ENCODE measurements at regions not wholly inside any gene's neighbourhood (a gene's known extent, or its start where the extent isn't known, plus 50 kb on each side); places are given as distances from the start of the nearest gene placed in this dataset.

- Histone ChIP-seq H3K9me3 (ENCODE audit: control insufficient read depth in 2 of 2, insufficient read depth in 1 of 2, low read depth in 1 of 2, low read length in 1 of 2) (no peaks in the 10 kb centered on the region), H3K27me3 (ENCODE audit: control insufficient read depth in 1 of 2, insufficient read depth in 2 of 2, low read length in 2 of 2) (no peaks in the 10 kb centered on the region), H3K4me3 (ENCODE audit: low read depth in 1 of 2, low read length in 2 of 2) (no peak overlapping the region), H3K4me1 (ENCODE audit: control insufficient read depth in 2 of 2, insufficient read depth in 2 of 2, low read length in 1 of 2) (no peaks in the 10 kb centered on the region), H3K27ac (ENCODE audit: low read depth in 2 of 2, low read length in 1 of 2) (no peak overlapping the region), H3K36me3 (ENCODE audit: control insufficient read depth in 2 of 2, insufficient read depth in 2 of 2, low read length in 1 of 2) (no peaks in the 10 kb centered on the region)
- WGBS, 2 donors: 44 to 67% methylated on average over 1 of the region's 1 CpG
Observed at GRCh38 chr3:107211608-107212007, 165.6 kb upstream of the CCDC54 start.

GRCh38 chr3:107212618-107213017, 164.6 kb upstream of the CCDC54 start:
- 34 to 56% methylated on average over 3 of the region's 3 CpGs for WGBS, 2 donors
- Histone ChIP-seq H3K36me3 (ENCODE audit: control insufficient read depth in 2 of 2, insufficient read depth in 2 of 2, low read length in 1 of 2) (no peaks in the 10 kb centered on the region), H3K27ac (ENCODE audit: low read depth in 2 of 2, low read length in 1 of 2) (no peak overlapping the region), H3K9me3 (ENCODE audit: control insufficient read depth in 2 of 2, insufficient read depth in 1 of 2, low read depth in 1 of 2, low read length in 1 of 2) (no peaks in the 10 kb centered on the region), H3K4me1 (ENCODE audit: control insufficient read depth in 2 of 2, insufficient read depth in 2 of 2, low read length in 1 of 2) (no peaks in the 10 kb centered on the region), H3K27me3 (ENCODE audit: control insufficient read depth in 1 of 2, insufficient read depth in 2 of 2, low read length in 2 of 2) (no peaks in the 10 kb centered on the region), H3K4me3 (ENCODE audit: low read depth in 1 of 2, low read length in 2 of 2) (no peak overlapping the region)

- Histone ChIP-seq H3K9me3 (ENCODE audit: control insufficient read depth in 2 of 2, insufficient read depth in 1 of 2, low read depth in 1 of 2, low read length in 1 of 2) (no peaks in the 10 kb centered on the region), H3K36me3 (ENCODE audit: control insufficient read depth in 2 of 2, insufficient read depth in 2 of 2, low read length in 1 of 2) (no peaks in the 10 kb centered on the region), H3K27me3 (ENCODE audit: control insufficient read depth in 1 of 2, insufficient read depth in 2 of 2, low read length in 2 of 2) (no peaks in the 10 kb centered on the region), H3K27ac (ENCODE audit: low read depth in 2 of 2, low read length in 1 of 2) (no peak overlapping the region), H3K4me1 (ENCODE audit: control insufficient read depth in 2 of 2, insufficient read depth in 2 of 2, low read length in 1 of 2) (no peaks in the 10 kb centered on the region), H3K4me3 (ENCODE audit: low read depth in 1 of 2, low read length in 2 of 2) (no peak overlapping the region)
- 78 to 84% methylated on average over 6 of the region's 6 CpGs for WGBS, 2 donors
Observed at GRCh38 chr3:107213044-107213669, 164.1 kb upstream of the CCDC54 start.

GRCh38 chr3:107216229-107216628, 161.0 kb upstream of the CCDC54 start:
- Histone ChIP-seq H3K27ac (ENCODE audit: low read depth in 2 of 2, low read length in 1 of 2) (no peak overlapping the region), H3K4me1 (ENCODE audit: control insufficient read depth in 2 of 2, insufficient read depth in 2 of 2, low read length in 1 of 2) (no peaks in the 10 kb centered on the region), H3K27me3 (ENCODE audit: control insufficient read depth in 1 of 2, insufficient read depth in 2 of 2, low read length in 2 of 2) (no peaks in the 10 kb centered on the region), H3K36me3 (ENCODE audit: control insufficient read depth in 2 of 2, insufficient read depth in 2 of 2, low read length in 1 of 2) (no peaks in the 10 kb centered on the region), H3K4me3 (ENCODE audit: low read depth in 1 of 2, low read length in 2 of 2) (no peak overlapping the region), H3K9me3 (ENCODE audit: control insufficient read depth in 2 of 2, insufficient read depth in 1 of 2, low read depth in 1 of 2, low read length in 1 of 2) (no peaks in the 10 kb centered on the region)
- WGBS, 2 donors: 87 to 89% methylated on average over 5 of the region's 5 CpGs

- Histone ChIP-seq H3K36me3 (ENCODE audit: control insufficient read depth in 2 of 2, insufficient read depth in 2 of 2, low read length in 1 of 2) (no peaks in the 10 kb centered on the region), H3K27ac (ENCODE audit: low read depth in 2 of 2, low read length in 1 of 2) (peak overlapping the region in 1 of 2 donors; percentile 48)
- 38 to 68% methylated on average over 3 of the region's 3 CpGs for WGBS, 2 donors
Observed at GRCh38 chr3:107216711-107217110, 160.5 kb upstream of the CCDC54 start.

GRCh38 chr3:107217172-107217571, 160.1 kb upstream of the CCDC54 start:
- H3K4me1 ChIP-seq (ENCODE audit: control insufficient read depth in 2 of 2, insufficient read depth in 2 of 2, low read length in 1 of 2): no peaks in the 10 kb centered on the region
- H3K4me3 ChIP-seq (ENCODE audit: low read depth in 1 of 2, low read length in 2 of 2): no peak overlapping the region
- H3K9me3 ChIP-seq (ENCODE audit: control insufficient read depth in 2 of 2, insufficient read depth in 1 of 2, low read depth in 1 of 2, low read length in 1 of 2): no peaks in the 10 kb centered on the region
- H3K27me3 ChIP-seq (ENCODE audit: control insufficient read depth in 1 of 2, insufficient read depth in 2 of 2, low read length in 2 of 2): no peaks in the 10 kb centered on the region
- no peaks in the 10 kb centered on the region for H3K36me3 ChIP-seq (ENCODE audit: control insufficient read depth in 2 of 2, insufficient read depth in 2 of 2, low read length in 1 of 2)
- 57 to 61% methylated on average over 5 of the region's 5 CpGs for WGBS, 2 donors
- peak overlapping the region in 1 of 2 donors; percentile 48 for H3K27ac ChIP-seq (ENCODE audit: low read depth in 2 of 2, low read length in 1 of 2)

More at GRCh38 chr3:107216711-107217110, 160.5 kb upstream of the CCDC54 start:
- H3K4me3 ChIP-seq (ENCODE audit: low read depth in 1 of 2, low read length in 2 of 2): no peak overlapping the region
- no peaks in the 10 kb centered on the region for H3K9me3 ChIP-seq (ENCODE audit: control insufficient read depth in 2 of 2, insufficient read depth in 1 of 2, low read depth in 1 of 2, low read length in 1 of 2)
- H3K4me1 ChIP-seq (ENCODE audit: control insufficient read depth in 2 of 2, insufficient read depth in 2 of 2, low read length in 1 of 2): no peaks in the 10 kb centered on the region
- no peaks in the 10 kb centered on the region for H3K27me3 ChIP-seq (ENCODE audit: control insufficient read depth in 1 of 2, insufficient read depth in 2 of 2, low read length in 2 of 2)

- no peaks in the 10 kb centered on the region for H3K9me3 ChIP-seq (ENCODE audit: control insufficient read depth in 2 of 2, insufficient read depth in 1 of 2, low read depth in 1 of 2, low read length in 1 of 2)
- WGBS, 2 donors: 87 to 89% methylated on average over 5 of the region's 5 CpGs
- no peaks in the 10 kb centered on the region for H3K36me3 ChIP-seq (ENCODE audit: control insufficient read depth in 2 of 2, insufficient read depth in 2 of 2, low read length in 1 of 2)
- H3K27me3 ChIP-seq (ENCODE audit: control insufficient read depth in 1 of 2, insufficient read depth in 2 of 2, low read length in 2 of 2): no peaks in the 10 kb centered on the region
- no peak overlapping the region for H3K27ac ChIP-seq (ENCODE audit: low read depth in 2 of 2, low read length in 1 of 2)
- H3K4me3 ChIP-seq (ENCODE audit: low read depth in 1 of 2, low read length in 2 of 2): no peak overlapping the region
- H3K4me1 ChIP-seq (ENCODE audit: control insufficient read depth in 2 of 2, insufficient read depth in 2 of 2, low read length in 1 of 2): no peaks in the 10 kb centered on the region
Observed at GRCh38 chr3:107218864-107219269, 158.4 kb upstream of the CCDC54 start.

- no peaks in the 10 kb centered on the region for H3K9me3 ChIP-seq (ENCODE audit: control insufficient read depth in 2 of 2, insufficient read depth in 1 of 2, low read depth in 1 of 2, low read length in 1 of 2)
- no peaks in the 10 kb centered on the region for H3K4me1 ChIP-seq (ENCODE audit: control insufficient read depth in 2 of 2, insufficient read depth in 2 of 2, low read length in 1 of 2)
- no peaks in the 10 kb centered on the region for H3K36me3 ChIP-seq (ENCODE audit: control insufficient read depth in 2 of 2, insufficient read depth in 2 of 2, low read length in 1 of 2)
- H3K4me3 ChIP-seq (ENCODE audit: low read depth in 1 of 2, low read length in 2 of 2): no peak overlapping the region
- 88 to 100% methylated on average over 1 of the region's 1 CpG for WGBS, 2 donors
- H3K27me3 ChIP-seq (ENCODE audit: control insufficient read depth in 1 of 2, insufficient read depth in 2 of 2, low read length in 2 of 2): no peaks in the 10 kb centered on the region
- no peak overlapping the region for H3K27ac ChIP-seq (ENCODE audit: low read depth in 2 of 2, low read length in 1 of 2)
Observed at GRCh38 chr3:107220538-107220937, 156.7 kb upstream of the CCDC54 start.

- Histone ChIP-seq H3K4me3 (ENCODE audit: low read depth in 1 of 2, low read length in 2 of 2) (no peak overlapping the region), H3K9me3 (ENCODE audit: control insufficient read depth in 2 of 2, insufficient read depth in 1 of 2, low read depth in 1 of 2, low read length in 1 of 2) (no peaks in the 10 kb centered on the region), H3K4me1 (ENCODE audit: control insufficient read depth in 2 of 2, insufficient read depth in 2 of 2, low read length in 1 of 2) (no peaks in the 10 kb centered on the region), H3K36me3 (ENCODE audit: control insufficient read depth in 2 of 2, insufficient read depth in 2 of 2, low read length in 1 of 2) (no peaks in the 10 kb centered on the region), H3K27me3 (ENCODE audit: control insufficient read depth in 1 of 2, insufficient read depth in 2 of 2, low read length in 2 of 2) (no peaks in the 10 kb centered on the region), H3K27ac (ENCODE audit: low read depth in 2 of 2, low read length in 1 of 2) (no peak overlapping the region)
- WGBS, 2 donors: 92 to 95% methylated on average over 2 of the region's 2 CpGs
Observed at GRCh38 chr3:107221856-107222255, 155.4 kb upstream of the CCDC54 start.

GRCh38 chr3:107222907-107223306, 154.3 kb upstream of the CCDC54 start:
- Histone ChIP-seq H3K4me1 (ENCODE audit: control insufficient read depth in 2 of 2, insufficient read depth in 2 of 2, low read length in 1 of 2) (no peaks in the 10 kb centered on the region), H3K4me3 (ENCODE audit: low read depth in 1 of 2, low read length in 2 of 2) (no peak overlapping the region), H3K36me3 (ENCODE audit: control insufficient read depth in 2 of 2, insufficient read depth in 2 of 2, low read length in 1 of 2) (no peaks in the 10 kb centered on the region), H3K27me3 (ENCODE audit: control insufficient read depth in 1 of 2, insufficient read depth in 2 of 2, low read length in 2 of 2) (no peaks in the 10 kb centered on the region), H3K9me3 (ENCODE audit: control insufficient read depth in 2 of 2, insufficient read depth in 1 of 2, low read depth in 1 of 2, low read length in 1 of 2) (no peaks in the 10 kb centered on the region), H3K27ac (ENCODE audit: low read depth in 2 of 2, low read length in 1 of 2) (no peak overlapping the region)
- WGBS, 2 donors: 60 to 62% methylated on average over 4 of the region's 4 CpGs
